GM23338 (cell line): ENCODE measurements at regions not wholly inside any gene's neighbourhood (a gene's known extent, or its start where the extent isn't known, plus 50 kb on each side); places are given as distances from the start of the nearest gene placed in this dataset.

Experiments used
- ATAC-seq: fragments of 200-7000 bp; cut with Tn5 transposase; 3 replicates; pipeline ENCODE4 v1.9.1; 2020
- DNase-seq: peaks from one replicate; pipeline ENCODE4 v3.0.0-alpha.2; 2015; ENCODE audit warnings: low spot score
- H2AFZ ChIP-seq: fragments of 200-600 bp; sonication (generic); 2 replicates; pipeline ENCODE4 v1.8.0; 2016; ENCODE audit warnings: antibody characterized with exemption, mild to moderate bottlenecking, moderate library complexity
- H3F3A ChIP-seq: fragments of 200-600 bp; sonication (generic); replicated peaks from 2 replicates; pipeline ENCODE4 v1.8.0; 2017; ENCODE audit warnings: antibody characterized with exemption, mixed run types, low read depth
- H3K27ac ChIP-seq: fragments of 200-600 bp; sonication (generic); 2 replicates; pipeline ENCODE4 v1.6.1; 2016; ENCODE audit warnings: low read depth
- H3K27me3 ChIP-seq: fragments of 200-600 bp; sonication (generic); 2 replicates; pipeline ENCODE4 v1.8.0; 2016; ENCODE audit warnings: mild to moderate bottlenecking, mixed run types, moderate library complexity; ENCODE audit not compliant: insufficient read depth
- H3K36me3 ChIP-seq: fragments of 200-600 bp; sonication (generic); 2 replicates; pipeline ENCODE4 v1.8.0; 2016; ENCODE audit warnings: mild to moderate bottlenecking; ENCODE audit not compliant: insufficient read depth
- H3K4me1 ChIP-seq: fragments of 200-600 bp; sonication (generic); 2 replicates; pipeline ENCODE4 v1.8.0; 2016; ENCODE audit warnings: mild to moderate bottlenecking, moderate library complexity; ENCODE audit not compliant: insufficient read depth
- H3K4me2 ChIP-seq: fragments of 200-600 bp; sonication (generic); 2 replicates; pipeline ENCODE4 v1.7.1; 2017; ENCODE audit warnings: mixed run types
- H3K4me3 ChIP-seq: fragments of 200-600 bp; sonication (generic); 2 replicates; pipeline ENCODE4 v1.6.1; 2016; ENCODE audit warnings: mixed run types
- H3K79me2 ChIP-seq: fragments of 200-600 bp; sonication (generic); replicated peaks from 2 replicates; pipeline ENCODE4 v1.8.0; 2017; ENCODE audit warnings: mild to moderate bottlenecking; ENCODE audit not compliant: insufficient read depth
- H3K9me2 ChIP-seq: fragments of 200-600 bp; sonication (generic); 2 replicates; pipeline ENCODE4 v1.8.0; 2017; ENCODE audit not compliant: insufficient read depth
- H4K20me1 ChIP-seq: fragments of 200-600 bp; sonication (generic); replicated peaks from 2 replicates; pipeline ENCODE4 v1.8.0; 2017; ENCODE audit warnings: mild to moderate bottlenecking; ENCODE audit not compliant: insufficient read depth
- H3K27ac Mint-ChIP-seq: 2 replicates; pipeline ENCODE4 v1.8.0; 2020; ENCODE audit warnings: inconsistent platforms, mild to moderate bottlenecking, moderate library complexity, mixed read lengths
- H3K27me3 Mint-ChIP-seq: 3 replicates; pipeline ENCODE4 v1.8.0; 2022; ENCODE audit warnings: low read depth, mild to moderate bottlenecking, moderate library complexity, mixed read lengths, inconsistent platforms; ENCODE audit not compliant: insufficient read depth, poor library complexity
- H3K36me3 Mint-ChIP-seq: 3 replicates; pipeline ENCODE4 v1.8.0; 2021; ENCODE audit warnings: low read depth, mild to moderate bottlenecking, inconsistent platforms, moderate library complexity, mixed read lengths
- H3K4me1 Mint-ChIP-seq: 3 replicates; pipeline ENCODE4 v1.8.0; 2020; ENCODE audit warnings: mild to moderate bottlenecking, inconsistent platforms, mixed read lengths
- H3K4me3 Mint-ChIP-seq: 3 replicates; pipeline ENCODE4 v1.8.0; 2021; ENCODE audit warnings: moderate library complexity, mild to moderate bottlenecking, inconsistent platforms, mixed read lengths
- H3K9me3 Mint-ChIP-seq: 3 replicates; pipeline ENCODE4 v1.8.0; 2020; ENCODE audit warnings: moderate library complexity, mild to moderate bottlenecking, inconsistent platforms, mixed read lengths
- CREB1 ChIP-seq: fragments of 250-450 bp; sonication (Bioruptor Pico); IDR thresholded peaks from 2 replicates; pipeline ENCODE4 v1.5.0; 2020; ENCODE audit warnings: low read depth, mild to moderate bottlenecking, moderate library complexity
- CTCF ChIP-seq, 2 experiments: fragments of 200-600 bp in 1 of 2; sonication (generic) in 1 of 2; conservative IDR thresholded peaks; 2 replicates each; pipeline versions ENCODE4 v1.5.1 to v1.6.1; 2016 to 2017; ENCODE audit warnings: antibody characterized with exemption in 2 of 2, low read depth in 2 of 2, mild to moderate bottlenecking in 2 of 2, moderate library complexity in 1 of 2
- EZH2phosphoT487 ChIP-seq: fragments of 200-600 bp; sonication (generic); IDR thresholded peaks from one replicate; pipeline ENCODE4 v1.8.1; 2018; ENCODE audit warnings: antibody characterized with exemption; ENCODE audit not compliant: unreplicated experiment
- JUNB ChIP-seq: IDR thresholded peaks from one replicate; pipeline ENCODE4 v1.6.1; 2016; ENCODE audit warnings: antibody characterized with exemption; ENCODE audit not compliant: unreplicated experiment
- POLR2AphosphoS5 ChIP-seq: IDR thresholded peaks from 2 replicates; pipeline ENCODE4 v1.6.1; 2016; ENCODE audit warnings: antibody characterized with exemption, low read depth
- STAT1 ChIP-seq: IDR thresholded peaks from one replicate; pipeline ENCODE4 v1.6.1; 2016; ENCODE audit warnings: antibody characterized with exemption; ENCODE audit not compliant: unreplicated experiment
- ZNF462 ChIP-seq: fragments of 250-450 bp; sonication (Bioruptor Pico); IDR thresholded peaks from 2 replicates; pipeline ENCODE4 v1.5.0; 2020; ENCODE audit warnings: mild to moderate bottlenecking, moderate library complexity
- TF ChIP-seq, protein P1 (sequence below): IDR thresholded peaks from 2 replicates; pipeline ENCODE4 v1.6.1; 2016; ENCODE audit warnings: antibody characterized with exemption

- no peaks in the 10 kb centered on the region for H3F3A ChIP-seq
- H3K4me3 ChIP-seq, result no peak overlapping the region
- Mint-ChIP-seq H3K9me3 (peaks cover 10% of the 10 kb centered on the region), H3K27me3 (no peaks in the 10 kb centered on the region), H3K4me3 (no peak overlapping the region), H3K27ac (no peak overlapping the region; the same call in 1 of the 2 replicates), H3K4me1 (peaks cover 2% of the 10 kb centered on the region; the same call in 1 of the 3 replicates), H3K36me3 (peaks cover 8% of the 10 kb centered on the region)
- no peak overlapping the region for H3K4me2 ChIP-seq
- no peaks in the 10 kb centered on the region for H4K20me1 ChIP-seq
- no peak overlapping the region for H2AFZ ChIP-seq
- no peak overlapping the region for H3K27ac ChIP-seq
- no peaks in the 10 kb centered on the region for H3K4me1 ChIP-seq
- H3K36me3 ChIP-seq, result peaks cover 1% of the 10 kb centered on the region; the same call in 1 of the 2 replicates
- peaks cover 13% of the 10 kb centered on the region; the same call in 1 of the 2 replicates for H3K9me2 ChIP-seq
- no peak for TF ChIP-seq POLR2AphosphoS5
- TF ChIP-seq EZH2phosphoT487, result no peak
- no peak for TF ChIP-seq CTCF (conservative IDR thresholded peaks at IDR 0.05; ENCODE audit: low read depth in 2 of 2)
- TF ChIP-seq CREB1 (CRISPR knock-in tag), result no peak
- TF ChIP-seq JUNB, result no peak
- no peak for TF ChIP-seq ZNF462 (CRISPR knock-in tag)
- no peak for TF ChIP-seq STAT1
- TF ChIP-seq, protein P1, sequence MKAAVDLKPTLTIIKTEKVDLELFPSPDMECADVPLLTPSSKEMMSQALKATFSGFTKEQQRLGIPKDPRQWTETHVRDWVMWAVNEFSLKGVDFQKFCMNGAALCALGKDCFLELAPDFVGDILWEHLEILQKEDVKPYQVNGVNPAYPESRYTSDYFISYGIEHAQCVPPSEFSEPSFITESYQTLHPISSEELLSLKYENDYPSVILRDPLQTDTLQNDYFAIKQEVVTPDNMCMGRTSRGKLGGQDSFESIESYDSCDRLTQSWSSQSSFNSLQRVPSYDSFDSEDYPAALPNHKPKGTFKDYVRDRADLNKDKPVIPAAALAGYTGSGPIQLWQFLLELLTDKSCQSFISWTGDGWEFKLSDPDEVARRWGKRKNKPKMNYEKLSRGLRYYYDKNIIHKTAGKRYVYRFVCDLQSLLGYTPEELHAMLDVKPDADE, result no peak
- no peaks in the 10 kb centered on the region for H3K27me3 ChIP-seq
- DNase-seq (no peak), ATAC-seq (no peak)
- no peaks in the 10 kb centered on the region for H3K79me2 ChIP-seq
Observed at GRCh38 chr14:98612434-98613200, 659.4 kb downstream of the BCL11B start.
